ENCODE measurements at regions not wholly inside any gene's neighbourhood (a gene's known extent, or its start where the extent isn't known, plus 50 kb on each side); places are given as distances from the start of the nearest gene placed in this dataset.

- FAIRE-seq (no peak), DNase-seq (ENCODE audit: extremely low spot score, insufficient read length, low read depth) (no peak)
Observed at GRCh38 chr5:165630261-165630778, 2124.9 kb downstream of the MAT2B start.

- DNase-seq (ENCODE audit: extremely low spot score, insufficient read length, low read depth) (no peak), FAIRE-seq (no peak)
Observed at GRCh38 chr5:165631235-165631634, 2125.8 kb downstream of the MAT2B start.

GRCh38 chr5:165642366-165642765 is 2136.9 kb downstream of the MAT2B start:
- DNase-seq (ENCODE audit: extremely low spot score, insufficient read length, low read depth) (no peak), FAIRE-seq (no peak)

- DNase-seq (ENCODE audit: extremely low spot score, insufficient read length, low read depth) = no peak
Observed at GRCh38 chr5:165665735-165666400, 2160.4 kb downstream of the MAT2B start.

GRCh38 chr5:165673499-165673898 is 2168.1 kb downstream of the MAT2B start:
- FAIRE-seq = no peak
- DNase-seq (ENCODE audit: extremely low spot score, insufficient read length, low read depth) = no peak

More at GRCh38 chr5:165665735-165666400, 2160.4 kb downstream of the MAT2B start:
- no peak for FAIRE-seq

DNA sequence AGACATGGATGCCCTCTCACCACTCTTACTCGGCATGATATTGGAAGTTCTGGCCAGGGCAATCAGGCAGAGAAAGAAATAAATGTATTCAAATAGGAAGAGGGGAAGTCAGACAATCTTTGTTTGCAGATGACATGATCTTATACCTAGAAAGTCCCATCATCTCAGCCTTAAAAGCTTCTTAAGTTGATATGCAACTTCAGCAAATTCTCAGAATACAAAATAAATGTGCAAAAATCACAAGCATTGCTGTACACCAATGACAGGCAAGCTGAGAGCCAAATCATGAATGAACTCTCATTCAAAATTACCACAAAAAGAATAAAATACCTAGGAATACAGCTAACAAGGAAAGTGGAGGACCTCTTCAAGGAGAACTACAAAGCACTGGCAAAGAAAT is 2190.4 kb downstream of the MAT2B start:
- no peak for DNase-seq (ENCODE audit: extremely low spot score, insufficient read length, low read depth)
- no peak for FAIRE-seq

GRCh38 chr5:165705960-165706359 is 2200.5 kb downstream of the MAT2B start:
- DNase-seq (ENCODE audit: extremely low spot score, insufficient read length, low read depth) (no peak), FAIRE-seq (no peak)

- no peak for FAIRE-seq
- DNase-seq (ENCODE audit: extremely low spot score, insufficient read length, low read depth) = no peak
Observed at GRCh38 chr5:165712011-165712410, 2206.6 kb downstream of the MAT2B start.

DNA sequence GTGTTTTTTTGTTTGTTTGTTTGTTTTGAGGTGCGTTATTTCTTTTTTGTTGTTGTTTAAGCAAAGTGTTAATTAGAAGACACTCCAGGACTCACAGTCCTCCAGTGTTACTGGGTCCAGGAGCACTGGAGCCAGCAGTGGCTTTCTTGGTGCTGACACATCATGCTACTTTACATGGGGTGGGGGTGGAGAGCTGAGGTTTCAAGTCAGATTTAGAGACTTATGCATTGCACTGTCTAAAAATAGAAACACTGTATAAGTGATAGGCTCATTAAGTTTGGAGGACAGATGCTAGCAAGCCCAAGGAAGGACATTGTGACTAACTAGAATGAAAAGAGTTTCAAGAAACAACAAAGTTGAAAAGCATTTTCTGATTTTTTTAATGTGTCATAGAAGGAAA is 2209.2 kb downstream of the MAT2B start:
- DNase-seq (ENCODE audit: extremely low spot score, insufficient read length, low read depth) (no peak), FAIRE-seq (no peak)

DNA sequence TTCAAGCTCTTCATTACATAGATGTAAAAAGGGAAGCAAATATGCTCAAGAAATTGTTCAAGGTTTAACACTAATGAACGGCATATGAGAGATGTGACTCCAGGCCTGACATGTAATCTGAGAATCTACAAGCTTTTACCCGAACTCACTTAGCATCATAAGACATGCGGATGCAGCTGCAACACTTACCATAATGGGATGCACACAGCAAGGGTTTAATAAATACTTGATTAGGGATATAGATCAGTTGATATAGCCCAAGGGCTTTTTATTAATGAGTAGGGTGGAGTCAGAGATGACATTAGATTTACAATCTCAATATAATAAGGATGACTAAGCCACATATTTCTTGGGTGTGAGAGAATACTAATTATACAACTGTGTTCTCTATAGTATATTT is 2215.5 kb downstream of the MAT2B start:
- no peak for DNase-seq (ENCODE audit: extremely low spot score, insufficient read length, low read depth)
- no peak for FAIRE-seq

- DNase-seq (ENCODE audit: extremely low spot score, insufficient read length, low read depth) (no peak), FAIRE-seq (no peak)
Observed at GRCh38 chr5:165722401-165722800, 2217.0 kb downstream of the MAT2B start.

- FAIRE-seq = no peak
- DNase-seq (ENCODE audit: extremely low spot score, insufficient read length, low read depth) = no peak
Observed at GRCh38 chr5:165723931-165724330, 2218.5 kb downstream of the MAT2B start.

GRCh38 chr5:165728425-165728824 is 2223.0 kb downstream of the MAT2B start:
- DNase-seq (ENCODE audit: extremely low spot score, insufficient read length, low read depth) = no peak
- no peak for FAIRE-seq

DNA sequence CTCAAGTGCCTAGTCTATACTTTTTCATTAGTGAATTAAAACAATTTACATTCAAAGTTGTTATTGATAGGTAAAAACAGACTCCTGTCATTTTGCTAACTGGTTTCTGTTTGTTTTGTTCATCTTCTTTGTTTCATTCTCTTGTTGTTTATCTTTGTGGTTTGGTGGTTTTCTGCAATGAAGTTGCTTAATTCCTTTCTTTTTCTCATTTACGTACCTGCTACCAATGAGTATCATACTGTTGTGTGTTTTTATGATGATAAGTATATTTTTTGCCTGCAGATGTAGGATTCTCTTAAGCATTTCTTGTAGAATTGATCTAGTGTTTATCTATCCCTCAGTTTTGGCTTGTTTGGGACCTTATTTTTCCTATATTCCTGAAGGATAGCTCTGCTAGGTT is 2230.0 kb downstream of the MAT2B start:
- FAIRE-seq (no peak), DNase-seq (ENCODE audit: extremely low spot score, insufficient read length, low read depth) (no peak)

DNA sequence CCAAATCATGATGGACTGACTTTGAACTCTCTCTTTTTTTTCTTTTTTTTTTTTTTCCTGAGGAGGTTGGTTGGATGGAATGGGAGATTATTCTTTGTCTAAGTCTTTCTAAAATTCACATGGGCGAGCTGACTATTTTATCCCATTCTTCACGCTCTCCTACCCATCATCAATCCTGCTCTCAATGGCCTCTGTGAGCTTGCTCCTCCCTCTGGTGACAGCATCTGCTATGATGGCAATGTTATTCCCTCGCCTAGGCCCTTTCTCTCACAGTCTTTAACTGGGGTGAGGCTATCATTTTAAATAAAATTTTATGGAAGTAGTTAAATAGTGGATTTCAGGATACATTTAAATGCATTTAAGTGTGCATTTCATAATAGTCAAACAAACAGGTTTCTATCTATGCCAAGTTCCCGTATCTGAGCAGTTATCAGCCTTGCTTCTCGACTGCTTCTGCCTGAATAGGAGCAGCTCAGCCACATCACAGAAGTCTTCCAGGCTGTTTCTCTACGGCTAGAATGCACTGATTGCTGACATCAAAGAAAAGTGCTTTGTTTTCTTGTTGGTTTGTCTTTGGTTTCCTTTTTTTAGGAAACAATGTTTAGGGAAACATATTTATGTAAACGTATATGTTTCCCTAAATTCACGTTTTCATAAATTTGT is 2233.8 kb downstream of the MAT2B start:
- FAIRE-seq (no peak), DNase-seq (ENCODE audit: extremely low spot score, insufficient read length, low read depth) (no peak)

DNA sequence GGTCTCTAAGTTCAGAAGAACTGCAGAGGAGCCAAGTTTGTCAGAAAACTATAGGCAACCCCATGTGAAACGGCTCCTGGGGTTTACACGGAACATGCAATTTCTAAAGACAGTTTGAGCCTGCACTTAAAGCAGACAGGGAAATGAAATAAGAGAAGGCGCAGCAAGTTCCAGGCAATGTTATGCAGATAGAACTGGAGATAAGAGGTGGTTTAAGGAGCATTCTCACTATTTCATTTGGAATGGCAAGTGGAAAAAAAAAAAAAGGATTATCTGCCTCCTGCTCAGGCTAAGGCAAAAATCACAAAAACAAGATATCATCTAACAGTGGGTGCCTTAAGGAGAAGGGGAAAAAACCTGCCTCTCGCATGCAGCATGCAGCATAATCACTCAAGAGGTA is 2252.4 kb downstream of the MAT2B start:
- DNase-seq (ENCODE audit: extremely low spot score, insufficient read length, low read depth) = no peak
- no peak for FAIRE-seq

DNA sequence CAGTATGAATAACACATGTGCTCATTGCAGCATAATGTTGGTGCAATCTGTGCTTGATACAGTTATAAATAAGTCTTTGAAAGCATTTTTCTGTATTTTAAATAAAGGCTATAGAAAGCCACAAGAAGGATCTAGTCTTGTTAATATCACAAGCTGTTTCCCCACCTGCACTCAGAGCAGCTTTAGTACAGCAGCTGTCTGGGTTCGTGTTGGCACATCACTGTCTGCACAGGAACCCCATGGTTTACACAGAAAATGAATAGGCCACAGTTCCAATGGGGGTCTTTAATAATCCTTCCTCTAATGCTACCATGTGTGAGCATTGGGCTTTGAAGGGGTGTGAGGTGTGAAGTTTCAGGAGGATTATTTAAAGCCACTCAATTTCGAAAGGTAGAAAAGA is 2269.7 kb downstream of the MAT2B start:
- DNase-seq (ENCODE audit: extremely low spot score, insufficient read length, low read depth) = no peak
- FAIRE-seq = no peak

- DNase-seq (ENCODE audit: extremely low spot score, insufficient read length, low read depth) = no peak
- no peak for FAIRE-seq
Observed at GRCh38 chr5:165779505-165779904, 2274.1 kb downstream of the MAT2B start.

- FAIRE-seq (no peak), DNase-seq (ENCODE audit: extremely low spot score, insufficient read length, low read depth) (no peak)
Observed at GRCh38 chr5:165780901-165781300, 2275.5 kb downstream of the MAT2B start.

DNA sequence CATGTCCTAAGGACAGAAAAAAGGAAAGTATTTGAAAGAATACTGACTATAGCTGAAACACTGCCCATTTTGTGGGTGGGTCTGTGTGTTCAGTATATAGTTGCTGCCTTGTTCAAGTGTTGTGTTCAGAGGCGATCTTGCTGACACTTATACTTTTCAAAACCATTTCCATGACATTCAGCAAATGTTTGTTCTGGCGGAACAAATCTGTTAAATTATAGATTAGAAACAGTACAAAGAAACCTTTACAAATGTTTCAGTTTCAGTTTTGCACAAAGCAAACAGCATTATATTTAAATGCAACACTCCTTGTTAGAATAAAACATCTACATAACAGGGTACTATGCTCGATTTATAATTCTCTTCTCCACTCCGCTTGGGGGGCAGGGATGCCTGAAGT is 2276.3 kb downstream of the MAT2B start:
- DNase-seq (ENCODE audit: extremely low spot score, insufficient read length, low read depth) (no peak), FAIRE-seq (no peak)

DNA sequence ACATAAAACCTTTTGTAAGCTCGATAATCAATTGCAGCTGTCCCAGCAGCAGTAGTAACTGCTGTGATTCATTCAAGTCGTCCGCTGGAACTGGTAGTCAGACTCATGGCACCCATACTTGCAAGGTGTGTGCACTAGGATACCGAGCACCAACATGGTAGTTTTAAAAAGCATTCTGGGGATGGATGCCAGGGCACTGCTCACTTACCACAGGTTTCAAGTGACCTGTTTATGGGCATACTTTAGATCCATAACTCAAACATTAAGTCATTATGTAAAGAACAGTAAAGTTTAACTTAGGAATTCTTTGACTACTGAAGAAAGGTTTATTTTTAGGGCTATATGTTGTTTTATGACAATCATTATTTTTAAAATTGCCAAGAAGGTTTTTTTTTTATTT is 2277.6 kb downstream of the MAT2B start:
- no peak for FAIRE-seq
- DNase-seq (ENCODE audit: extremely low spot score, insufficient read length, low read depth) = no peak

- DNase-seq (ENCODE audit: extremely low spot score, insufficient read length, low read depth) = no peak
- no peak for FAIRE-seq
Observed at GRCh38 chr5:165786073-165786472, 2280.7 kb downstream of the MAT2B start.

All from GM18507 (cell line).